H1 (cell line): ENCODE measurements at regions not wholly inside any gene's neighbourhood (a gene's known extent, or its start where the extent isn't known, plus 50 kb on each side); places are given as distances from the start of the nearest gene placed in this dataset.
"Not testable (repeated sequence)": the region's sequence is repeated elsewhere in the genome, so short reads cannot be mapped to it uniquely, and the experiment has no call there.

Experiments
- CTCF ChIA-PET: fragments of 300-600 bp; sonication (Branson Sonifier 250); formaldehyde crosslinking; loops from one replicate; lab custom pipeline; 2021; ENCODE audit not compliant: partially characterized antibody; lab: Charles Lee
- POLR2A ChIA-PET: fragments of 300-600 bp; sonication (Branson Sonifier 250); formaldehyde crosslinking; loops from one replicate; lab custom pipeline; 2021; ENCODE audit warnings: inconsistent platforms; ENCODE audit not compliant: partially characterized antibody; lab: Charles Lee
- DNase-seq, 2 experiments: peaks; one replicate each; pipeline versions ENCODE4 v3.0.0 to v3.0.0-alpha.2; 2010 to 2022; ENCODE audit warnings: low spot score in 2 of 2, low read depth in 1 of 2, mixed read lengths in 1 of 2
- FAIRE-seq: peaks from 2 replicates; lab custom pipeline; 2011; peaks lifted over from hg19 to GRCh38; lab: Jason Lieb, UNC
- H2AFZ ChIP-seq: 2 replicates; pipeline ENCODE4 v1.8.1; 2012; ENCODE audit warnings: low read length, inconsistent platforms
- H2AK5ac ChIP-seq: 2 replicates; pipeline ENCODE4 v1.6.1; 2013; ENCODE audit warnings: low read depth, low read length
- H2BK120ac ChIP-seq: replicated peaks from 2 replicates; pipeline ENCODE3; 2013; ENCODE audit warnings: low read depth, low read length, inconsistent platforms
- H2BK12ac ChIP-seq: 2 replicates; pipeline ENCODE4 v1.6.1; 2013; ENCODE audit warnings: low read depth, low read length
- H2BK15ac ChIP-seq: 2 replicates; pipeline ENCODE4 v1.6.1; 2013; ENCODE audit warnings: low read length
- H2BK20ac ChIP-seq: 2 replicates; pipeline ENCODE4 v1.6.1; 2013; ENCODE audit warnings: low read length
- H2BK5ac ChIP-seq: 2 replicates; pipeline ENCODE4 v1.6.1; 2013; ENCODE audit warnings: low read depth, low read length
- H3K14ac ChIP-seq: 2 replicates; pipeline ENCODE4 v1.6.1; 2013; ENCODE audit warnings: inconsistent platforms; ENCODE audit not compliant: insufficient read length
- H3K18ac ChIP-seq: 2 replicates; pipeline ENCODE4 v1.6.1; 2013; ENCODE audit warnings: low read length; ENCODE audit errors: extremely low read depth
- H3K23ac ChIP-seq: 2 replicates; pipeline ENCODE4 v1.6.1; 2013; ENCODE audit warnings: inconsistent platforms; ENCODE audit not compliant: insufficient read length
- H3K23me2 ChIP-seq: 2 replicates; pipeline ENCODE4 v1.6.1; 2013; ENCODE audit warnings: low read depth, low read length
- H3K27ac ChIP-seq: 2 replicates; pipeline ENCODE4 v1.6.1; 2011; ENCODE audit warnings: low read depth, low read length, inconsistent platforms
- H3K27me3 ChIP-seq, 4 experiments: replicated peaks in 1 of 4; 1 replicate in 1 of 4; 2 replicates in 3 of 4; pipeline versions ENCODE4 v1.6.1 to v1.8.1; 2011 to 2013; ENCODE audit warnings: low read length in 3 of 4, mild to moderate bottlenecking in 3 of 4, inconsistent platforms in 2 of 4, mixed read lengths in 2 of 4, moderate library complexity in 1 of 4; ENCODE audit not compliant: control insufficient read depth in 3 of 4, insufficient read depth in 3 of 4; ENCODE audit errors: extremely low read depth in 1 of 4
- H3K36me3 ChIP-seq, 4 experiments: 2 replicates each; pipeline versions ENCODE4 v1.6.1 to v1.8.1; 2011 to 2013; ENCODE audit warnings: mild to moderate bottlenecking in 4 of 4, low read length in 3 of 4, moderate library complexity in 2 of 4, control low read depth in 1 of 4, inconsistent platforms in 1 of 4; ENCODE audit not compliant: insufficient read depth in 4 of 4, control insufficient read depth in 2 of 4
- H3K4ac ChIP-seq: replicated peaks from 2 replicates; pipeline ENCODE3; 2013; ENCODE audit warnings: low read length, low read depth, mixed read lengths, inconsistent platforms; ENCODE audit not compliant: insufficient read length
- H3K4me1 ChIP-seq, 4 experiments: replicated peaks in 1 of 4; 1 replicate in 1 of 4; 2 replicates in 3 of 4; pipeline versions ENCODE4 v1.6.1 to v1.8.1; 2011 to 2013; ENCODE audit warnings: low read length in 3 of 4, inconsistent platforms in 2 of 4, mixed read lengths in 1 of 4; ENCODE audit not compliant: insufficient read depth in 4 of 4, control insufficient read depth in 3 of 4
- H3K4me2 ChIP-seq, 2 experiments: 2 replicates each; pipeline versions ENCODE4 v1.6.1 to v1.8.1; 2011 to 2013; ENCODE audit warnings: low read depth in 2 of 2, low read length in 2 of 2, control low read depth in 1 of 2, inconsistent platforms in 1 of 2, mild to moderate bottlenecking in 1 of 2; ENCODE audit not compliant: insufficient read depth in 1 of 2
- H3K4me3 ChIP-seq, 4 experiments: fragments of 200-600, 300-600 bp in 1 of 4; sonication (generic), shearing (Covaris generic), sonication (Bioruptor Twin) in 1 of 4; 2 replicates each; pipeline versions ENCODE4 v1.5.1 to v1.8.1; 2011 to 2016; ENCODE audit warnings: low read length in 4 of 4, low read depth in 3 of 4, control low read depth in 2 of 4, inconsistent platforms in 2 of 4, mild to moderate bottlenecking in 2 of 4, mixed read lengths in 1 of 4, moderate library complexity in 1 of 4; ENCODE audit not compliant: insufficient read depth in 2 of 4; ENCODE audit errors: extremely low read depth in 1 of 4
- H3K56ac ChIP-seq: replicated peaks from 2 replicates; pipeline ENCODE3; 2013; ENCODE audit warnings: low read depth, mild to moderate bottlenecking, mixed read lengths, low read length, inconsistent platforms; ENCODE audit not compliant: insufficient read length
- H3K79me1 ChIP-seq: 2 replicates; pipeline ENCODE4 v1.6.1; 2013; ENCODE audit warnings: low read depth, low read length, control low read depth
- H3K79me2 ChIP-seq, 2 experiments: 2 replicates each; pipeline versions ENCODE4 v1.6.1 to v1.8.1; 2012 to 2013; ENCODE audit warnings: low read length in 2 of 2, mild to moderate bottlenecking in 2 of 2, inconsistent platforms in 1 of 2; ENCODE audit not compliant: insufficient read depth in 2 of 2, control insufficient read depth in 1 of 2
- H3K9ac ChIP-seq, 4 experiments: replicated peaks in 1 of 4; 1 replicate in 1 of 4; 2 replicates in 3 of 4; pipeline versions ENCODE4 v1.6.1 to v1.8.1; 2011 to 2013; ENCODE audit warnings: low read depth in 3 of 4, low read length in 3 of 4, control low read depth in 2 of 4, mild to moderate bottlenecking in 2 of 4, moderate library complexity in 2 of 4, inconsistent platforms in 1 of 4; ENCODE audit errors: extremely low read depth in 1 of 4
- H3K9me3 ChIP-seq, 2 experiments: 2 replicates each; pipeline versions ENCODE4 v1.6.1 to v1.8.1; 2012 to 2013; ENCODE audit warnings: mild to moderate bottlenecking in 2 of 2, moderate library complexity in 2 of 2, control low read depth in 1 of 2, inconsistent platforms in 1 of 2, low read depth in 1 of 2, low read length in 1 of 2, mixed read lengths in 1 of 2; ENCODE audit not compliant: insufficient read depth in 2 of 2
- H4K20me1 ChIP-seq, 2 experiments: replicated peaks in 1 of 2; 2 replicates each; pipeline versions ENCODE3 to v1.8.1; 2011 to 2013; ENCODE audit warnings: inconsistent platforms in 2 of 2, low read length in 2 of 2, mild to moderate bottlenecking in 1 of 2; ENCODE audit not compliant: insufficient read depth in 2 of 2, control insufficient read depth in 1 of 2
- H4K5ac ChIP-seq: 2 replicates; pipeline ENCODE4 v1.6.1; 2013; ENCODE audit warnings: low read length, low read depth, mixed read lengths, inconsistent platforms; ENCODE audit not compliant: insufficient read length
- H4K8ac ChIP-seq: 2 replicates; pipeline ENCODE4 v1.8.0; 2013; ENCODE audit warnings: mild to moderate bottlenecking, moderate library complexity, low read length, inconsistent platforms; ENCODE audit not compliant: insufficient read depth; ENCODE audit errors: extremely low read depth
- H4K91ac ChIP-seq: replicated peaks from 2 replicates; pipeline ENCODE3; 2013; ENCODE audit warnings: low read length, mixed read lengths, inconsistent platforms; ENCODE audit not compliant: insufficient read length
- WGBS, 2 experiments: shearing (Covaris generic) in 1 of 2; methylation state at CpG; one replicate each; pipeline versions ENCODE4 v1.1.6 to v1.1.7; 2013 to 2015; ENCODE audit warnings: low lambda C conversion rate in 2 of 2, mixed read lengths in 2 of 2, inconsistent platforms in 1 of 2, low coverage in 1 of 2, missing lambda C conversion rate in 1 of 2; ENCODE audit not compliant: insufficient replicate concordance in 2 of 2, insufficient coverage in 1 of 2, insufficient read length in 1 of 2; ENCODE audit errors: extremely low coverage in 1 of 2, missing lambda C conversion rate in 1 of 2; 5-methylcytosine and 5-hydroxymethylcytosine counted together

GRCh38 chr9:65389710-65390109 is 104.7 kb upstream of the FOXD4L5 start:
- no CpG with 5 or more reads among the region's 17 CpGs for WGBS, 2 experiments
- H4K20me1 ChIP-seq, H3K36me3 ChIP-seq, H3K4me1 ChIP-seq, H2BK15ac ChIP-seq, H3K23me2 ChIP-seq, H4K91ac ChIP-seq, H3K23ac ChIP-seq, H3K4me3 ChIP-seq, H2BK5ac ChIP-seq, CTCF ChIA-PET, H2BK12ac ChIP-seq, DNase-seq, POLR2A ChIA-PET, H3K27me3 ChIP-seq, H4K8ac ChIP-seq, H3K79me2 ChIP-seq, H3K14ac ChIP-seq, H3K79me1 ChIP-seq, H3K4me2 ChIP-seq, H3K56ac ChIP-seq, H2AK5ac ChIP-seq, H3K4ac ChIP-seq, H4K5ac ChIP-seq, H3K27ac ChIP-seq, H3K9ac ChIP-seq, FAIRE-seq, H3K18ac ChIP-seq, H2BK120ac ChIP-seq, H2BK20ac ChIP-seq, H2AFZ ChIP-seq: not testable (repeated sequence)
- H3K9me3 ChIP-seq = peaks cover 0 to 42% of the 10 kb centered on the region in 2 experiments; a peak in 2 of 4 replicates

- H2BK5ac ChIP-seq, H3K4me3 ChIP-seq, H2AK5ac ChIP-seq, CTCF ChIA-PET, H3K79me2 ChIP-seq, DNase-seq, H3K4me2 ChIP-seq, H3K27me3 ChIP-seq, H4K5ac ChIP-seq, POLR2A ChIA-PET, H2BK20ac ChIP-seq, H4K91ac ChIP-seq, H3K4ac ChIP-seq, H3K36me3 ChIP-seq, H3K23me2 ChIP-seq, H2BK12ac ChIP-seq, H4K20me1 ChIP-seq, H2AFZ ChIP-seq, H4K8ac ChIP-seq, H3K18ac ChIP-seq, H3K9ac ChIP-seq, H2BK15ac ChIP-seq, H3K79me1 ChIP-seq, H3K56ac ChIP-seq, FAIRE-seq, H2BK120ac ChIP-seq, H3K4me1 ChIP-seq, H3K27ac ChIP-seq, H3K14ac ChIP-seq, H3K23ac ChIP-seq: not testable (repeated sequence)
- peaks cover 0 to 44% of the 10 kb centered on the region in 2 experiments; a peak in 2 of 4 replicates for H3K9me3 ChIP-seq
- 100% methylated on average over 7 of the region's 28 CpGs; no CpG with 5 or more reads in 1 of the 2 experiments for WGBS, 2 experiments
These were observed 104.2 kb upstream of the FOXD4L5 start for GRCh38 chr9:65389216-65389615.
